HL-60 (cell line): ENCODE measurements at regions not wholly inside any gene's neighbourhood (a gene's known extent, or its start where the extent isn't known, plus 50 kb on each side); places are given as distances from the start of the nearest gene placed in this dataset.

Source experiments
- DNase-seq, 2 experiments: peaks; one replicate each; pipeline ENCODE4 v3.0.0-alpha.2; 2010 to 2020; ENCODE audit warnings: low read depth in 1 of 2, low spot score in 1 of 2
- H3K27ac ChIP-seq: fragments of 250-450 bp; sonication (Bioruptor Pico); replicated peaks from 2 replicates; pipeline ENCODE4 v1.5.1; 2020; ENCODE audit warnings: mild to moderate bottlenecking, moderate library complexity
- H3K27me3 ChIP-seq: fragments of 250-450 bp; sonication (Bioruptor Pico); 2 replicates; pipeline ENCODE4 v1.5.1; 2021; ENCODE audit warnings: mild to moderate bottlenecking, moderate library complexity; ENCODE audit not compliant: insufficient read depth, poor library complexity, severe bottlenecking
- H3K4me3 ChIP-seq: replicated peaks from 2 replicates; pipeline ENCODE4 v1.5.1; 2011; ENCODE audit warnings: mild to moderate bottlenecking, control low read depth, low read length; ENCODE audit not compliant: insufficient read depth
- CTCF ChIP-seq: IDR thresholded peaks from one replicate; pipeline ENCODE4 v1.5.1; 2011; ENCODE audit warnings: low read length, control low read depth, inconsistent platforms; ENCODE audit not compliant: insufficient read depth
- GABPA ChIP-seq: IDR thresholded peaks from 2 replicates; pipeline ENCODE4 v1.6.1; 2012; ENCODE audit warnings: low read depth
- POLR2AphosphoS5 ChIP-seq: IDR thresholded peaks from 2 replicates; pipeline ENCODE4 v1.6.1; 2012; ENCODE audit warnings: low read depth
- REST ChIP-seq: IDR thresholded peaks from 2 replicates; pipeline ENCODE4 v1.6.1; 2012; ENCODE audit warnings: low read depth; ENCODE audit not compliant: insufficient replicate concordance
- SPI1 ChIP-seq: IDR thresholded peaks from 2 replicates; pipeline ENCODE4 v1.6.1; 2012; ENCODE audit warnings: low read depth, mild to moderate bottlenecking, borderline replicate concordance

- TF ChIP-seq SPI1: no peak
- no peak for TF ChIP-seq GABPA
- no peak for TF ChIP-seq POLR2AphosphoS5
- no peak for TF ChIP-seq CTCF
- no peak for TF ChIP-seq REST
- no peaks in the 10 kb centered on the region for H3K27me3 ChIP-seq
- no peak for DNase-seq
- H3K4me3 ChIP-seq: no peak overlapping the region
- H3K27ac ChIP-seq: no peak overlapping the region
These were observed 283.0 kb downstream of the MYCN start for GRCh38 chr2:16223161-16223840.

GRCh38 chr2:16222326-16222725, 282.0 kb downstream of the MYCN start:
- DNase-seq: no peak
- Histone ChIP-seq H3K27ac (no peak overlapping the region), H3K4me3 (no peak overlapping the region), H3K27me3 (no peaks in the 10 kb centered on the region)
- TF ChIP-seq GABPA (no peak), CTCF (no peak), POLR2AphosphoS5 (no peak), REST (no peak), SPI1 (no peak)

GRCh38 chr2:16221461-16222010, 281.2 kb downstream of the MYCN start:
- DNase-seq: no peak
- Histone ChIP-seq H3K27ac (no peak overlapping the region), H3K4me3 (no peak overlapping the region), H3K27me3 (no peaks in the 10 kb centered on the region)
- TF ChIP-seq CTCF: no peak
- TF ChIP-seq SPI1: no peak
- no peak for TF ChIP-seq GABPA
